GM06990 (cell line): ENCODE measurements at regions not wholly inside any gene's neighbourhood (a gene's known extent, or its start where the extent isn't known, plus 50 kb on each side); places are given as distances from the start of the nearest gene placed in this dataset.
"Not testable (repeated sequence)": the region's sequence is repeated elsewhere in the genome, so short reads cannot be mapped to it uniquely, and the experiment has no call there.

Source experiments
- DNase-seq: peaks from one replicate; pipeline ENCODE4 v3.0.0-alpha.2; 2011; ENCODE audit not compliant: insufficient read length; ENCODE audit errors: extremely low read depth
- H3K27me3 ChIP-seq: replicated peaks from 2 replicates; pipeline ENCODE4 v1.6.0; 2011; ENCODE audit warnings: low read length; ENCODE audit not compliant: control insufficient read depth, insufficient read depth
- H3K36me3 ChIP-seq: 2 replicates; pipeline ENCODE4 v1.5.1; 2011; ENCODE audit warnings: low read length; ENCODE audit not compliant: control insufficient read depth, insufficient read depth
- H3K4me3 ChIP-seq: replicated peaks from 2 replicates; pipeline ENCODE4 v1.5.1; 2011; ENCODE audit warnings: low read depth, mild to moderate bottlenecking, control low read depth, low read length
- TF ChIP-seq, protein P1 (sequence below): IDR thresholded peaks from 2 replicates; pipeline ENCODE4 v1.5.1; 2011; ENCODE audit warnings: low read length, control low read depth, mild to moderate bottlenecking, inconsistent platforms; ENCODE audit not compliant: insufficient read depth, poor library complexity, severe bottlenecking

DNA sequence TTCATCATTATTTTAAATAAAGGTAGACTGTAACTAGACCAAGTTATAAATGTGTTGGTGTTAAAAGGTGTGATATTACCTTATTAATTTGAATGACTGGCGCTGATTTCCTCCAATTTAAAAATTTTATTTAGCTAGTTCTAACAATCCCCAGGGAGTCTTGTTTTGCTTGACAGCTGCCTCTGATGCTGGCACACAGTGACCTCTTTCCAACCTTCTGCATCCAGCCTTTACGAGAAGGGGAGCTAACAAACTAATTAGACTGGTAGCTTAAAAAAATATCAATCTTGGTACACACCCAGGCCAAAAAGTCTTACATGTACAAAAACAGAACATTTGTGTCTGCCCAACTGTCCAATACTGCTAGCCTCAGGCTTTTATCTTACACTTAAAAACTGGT is 51.8 kb upstream of the ENPEP start:
- no peaks in the 10 kb centered on the region for H3K27me3 ChIP-seq
- TF ChIP-seq, protein P1, sequence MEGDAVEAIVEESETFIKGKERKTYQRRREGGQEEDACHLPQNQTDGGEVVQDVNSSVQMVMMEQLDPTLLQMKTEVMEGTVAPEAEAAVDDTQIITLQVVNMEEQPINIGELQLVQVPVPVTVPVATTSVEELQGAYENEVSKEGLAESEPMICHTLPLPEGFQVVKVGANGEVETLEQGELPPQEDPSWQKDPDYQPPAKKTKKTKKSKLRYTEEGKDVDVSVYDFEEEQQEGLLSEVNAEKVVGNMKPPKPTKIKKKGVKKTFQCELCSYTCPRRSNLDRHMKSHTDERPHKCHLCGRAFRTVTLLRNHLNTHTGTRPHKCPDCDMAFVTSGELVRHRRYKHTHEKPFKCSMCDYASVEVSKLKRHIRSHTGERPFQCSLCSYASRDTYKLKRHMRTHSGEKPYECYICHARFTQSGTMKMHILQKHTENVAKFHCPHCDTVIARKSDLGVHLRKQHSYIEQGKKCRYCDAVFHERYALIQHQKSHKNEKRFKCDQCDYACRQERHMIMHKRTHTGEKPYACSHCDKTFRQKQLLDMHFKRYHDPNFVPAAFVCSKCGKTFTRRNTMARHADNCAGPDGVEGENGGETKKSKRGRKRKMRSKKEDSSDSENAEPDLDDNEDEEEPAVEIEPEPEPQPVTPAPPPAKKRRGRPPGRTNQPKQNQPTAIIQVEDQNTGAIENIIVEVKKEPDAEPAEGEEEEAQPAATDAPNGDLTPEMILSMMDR, result no peak
- DNase-seq, result no peak
- H3K4me3 ChIP-seq, result no peak overlapping the region
- H3K36me3 ChIP-seq, result no peaks in the 10 kb centered on the region

DNA sequence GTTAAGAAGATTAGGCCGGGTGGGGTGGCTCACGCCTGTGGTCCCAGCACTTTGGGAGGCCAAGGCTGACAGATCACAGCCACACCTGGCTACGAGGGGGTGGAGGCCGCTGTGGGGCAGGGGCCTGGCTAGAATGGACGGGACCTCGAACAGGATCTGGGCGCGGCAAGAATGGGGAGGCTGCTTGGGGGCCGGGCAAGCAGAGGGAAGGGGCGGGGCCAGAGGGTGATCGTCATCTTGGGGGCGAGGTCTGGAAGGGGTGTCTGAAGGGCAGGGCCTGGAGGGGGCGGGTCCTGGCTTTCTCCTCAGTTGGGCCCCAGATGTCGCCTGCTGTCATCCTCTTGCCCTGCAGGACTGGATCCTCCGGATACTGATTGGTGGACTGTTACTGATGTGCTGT is 57.3 kb upstream of the ENPEP start:
- Histone ChIP-seq H3K27me3 (no peaks in the 10 kb centered on the region), H3K4me3 (no peak overlapping the region), H3K36me3 (no peaks in the 10 kb centered on the region)
- TF ChIP-seq, protein P1, result no peak
- DNase-seq, result no peak

DNA sequence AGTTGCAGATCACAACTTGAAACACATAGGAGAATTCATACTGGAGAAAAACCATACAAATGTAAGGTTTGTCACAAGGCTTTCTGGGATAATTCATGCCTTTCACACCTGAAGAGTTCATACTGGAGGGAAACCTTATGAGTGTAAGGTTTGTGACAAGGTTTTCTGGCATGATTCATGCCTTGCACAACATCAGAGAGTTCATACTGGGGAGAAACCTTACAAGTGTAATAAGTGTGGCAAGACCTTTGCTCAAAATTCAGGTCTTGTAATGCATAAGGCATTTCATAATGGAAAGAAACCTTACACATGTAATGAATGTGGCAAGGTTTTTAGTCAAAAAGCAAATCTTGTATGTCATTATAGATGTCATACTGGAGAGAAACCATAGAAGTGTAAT is 58.8 kb upstream of the ENPEP start:
- Histone ChIP-seq H3K4me3 (no peak overlapping the region), H3K27me3 (no peaks in the 10 kb centered on the region), H3K36me3 (no peaks in the 10 kb centered on the region)
- no peak for DNase-seq
- TF ChIP-seq, protein P1, result no peak

DNA sequence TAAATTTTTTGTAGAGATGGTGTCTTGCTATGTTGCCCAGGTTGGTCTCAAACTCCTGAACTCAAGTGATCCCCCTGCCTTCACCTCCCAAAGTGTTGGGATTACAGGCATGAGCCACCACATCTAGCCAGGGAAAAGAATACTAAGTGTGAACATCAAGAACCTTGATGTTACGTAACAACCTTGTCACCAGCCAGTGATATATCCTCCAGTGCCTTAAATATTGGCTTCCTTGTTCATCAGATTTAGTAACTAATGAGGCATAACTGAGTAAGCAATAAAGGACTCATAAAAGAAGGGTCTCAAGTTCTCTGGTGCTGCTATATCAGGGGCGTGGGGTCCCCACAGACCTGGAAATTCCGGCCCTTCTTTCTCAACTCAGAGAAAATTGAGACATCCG is 60.5 kb upstream of the ENPEP start:
- H3K27me3 ChIP-seq, result no peaks in the 10 kb centered on the region
- H3K36me3 ChIP-seq, result no peaks in the 10 kb centered on the region
- no peak overlapping the region for H3K4me3 ChIP-seq
- DNase-seq, result no peak
- TF ChIP-seq, protein P1, result no peak

DNA sequence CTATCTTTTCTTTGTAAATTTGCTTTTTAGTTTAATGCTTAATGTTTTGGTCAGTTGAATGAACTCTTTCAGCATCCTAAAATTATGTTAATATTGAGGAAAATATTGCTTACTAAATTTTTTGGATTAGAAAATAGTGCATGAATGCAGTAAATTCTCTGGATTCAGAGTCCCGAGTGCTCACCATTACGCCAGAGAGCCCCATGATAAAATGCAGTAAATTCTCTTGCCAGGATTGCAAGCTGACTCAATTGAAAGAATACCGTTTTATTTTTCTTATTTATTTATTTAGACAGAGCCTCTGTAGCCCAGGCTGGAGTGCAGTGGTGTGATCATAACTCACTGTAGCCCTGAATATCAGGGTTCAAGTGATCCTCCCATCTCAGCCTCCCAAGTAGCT is 60.9 kb upstream of the ENPEP start:
- TF ChIP-seq, protein P1, result no peak
- Histone ChIP-seq H3K36me3 (no peaks in the 10 kb centered on the region), H3K4me3 (no peak overlapping the region), H3K27me3 (no peaks in the 10 kb centered on the region)
- DNase-seq, result no peak

DNA sequence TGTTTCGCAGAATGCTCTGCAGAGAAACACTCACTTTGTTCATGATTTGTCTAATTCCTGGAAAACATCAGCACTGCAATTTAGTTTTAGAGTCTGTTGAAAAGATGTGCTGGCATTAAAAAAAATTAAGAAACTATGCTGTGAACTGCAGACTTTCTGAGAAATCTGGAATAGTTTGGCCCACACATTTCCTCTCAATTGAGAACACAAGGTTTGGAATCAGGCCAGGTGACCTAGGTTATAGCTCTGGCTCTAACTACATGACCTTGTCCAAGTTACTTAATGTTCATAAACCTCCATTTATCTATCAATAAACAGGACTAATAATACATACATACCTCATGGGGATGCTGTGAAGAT is 61.4 kb upstream of the ENPEP start:
- no peaks in the 10 kb centered on the region for H3K27me3 ChIP-seq
- DNase-seq, result no peak
- TF ChIP-seq, protein P1, result no peak
- no peak overlapping the region for H3K4me3 ChIP-seq
- no peaks in the 10 kb centered on the region for H3K36me3 ChIP-seq

DNA sequence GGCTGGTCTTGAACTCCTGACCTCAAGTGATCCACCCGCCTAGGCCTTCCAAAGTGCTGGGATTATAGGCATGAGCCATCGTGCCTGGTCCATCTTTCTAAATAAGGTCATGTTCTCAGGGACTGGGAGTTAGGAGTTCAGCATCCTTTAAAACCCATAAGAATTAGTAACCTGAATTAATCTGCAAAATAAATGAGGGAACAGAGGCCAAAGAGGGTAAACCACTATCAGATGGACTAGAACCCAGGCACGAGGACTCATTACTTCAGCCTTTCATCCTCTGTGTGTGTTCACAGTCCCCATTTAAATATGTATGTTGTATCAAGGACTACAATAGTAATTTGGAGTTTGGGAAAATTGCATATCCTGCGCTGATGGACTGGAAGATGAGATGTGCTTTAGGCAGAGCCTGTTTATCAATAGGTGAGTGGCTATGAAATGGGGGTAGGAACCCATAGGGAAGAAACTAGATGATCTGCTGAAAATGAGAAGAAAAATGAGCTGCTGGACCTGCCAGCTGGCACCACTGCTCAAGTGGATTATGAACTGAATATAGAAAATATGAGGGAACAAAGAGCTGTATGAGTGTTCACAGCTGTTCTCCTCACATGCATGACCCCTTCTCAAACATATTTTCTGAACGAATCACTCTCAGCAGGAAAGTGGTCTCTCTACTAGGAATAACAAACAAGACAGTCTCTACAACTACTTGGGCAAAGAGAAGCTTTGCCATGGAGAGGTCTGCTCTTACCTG is 62.0 kb upstream of the ENPEP start:
- not testable (repeated sequence) for DNase-seq, H3K36me3 ChIP-seq, H3K27me3 ChIP-seq, H3K4me3 ChIP-seq
